ENCODE measurements at regions not wholly inside any gene's neighbourhood (a gene's known extent, or its start where the extent isn't known, plus 50 kb on each side); places are given as distances from the start of the nearest gene placed in this dataset.

DNA sequence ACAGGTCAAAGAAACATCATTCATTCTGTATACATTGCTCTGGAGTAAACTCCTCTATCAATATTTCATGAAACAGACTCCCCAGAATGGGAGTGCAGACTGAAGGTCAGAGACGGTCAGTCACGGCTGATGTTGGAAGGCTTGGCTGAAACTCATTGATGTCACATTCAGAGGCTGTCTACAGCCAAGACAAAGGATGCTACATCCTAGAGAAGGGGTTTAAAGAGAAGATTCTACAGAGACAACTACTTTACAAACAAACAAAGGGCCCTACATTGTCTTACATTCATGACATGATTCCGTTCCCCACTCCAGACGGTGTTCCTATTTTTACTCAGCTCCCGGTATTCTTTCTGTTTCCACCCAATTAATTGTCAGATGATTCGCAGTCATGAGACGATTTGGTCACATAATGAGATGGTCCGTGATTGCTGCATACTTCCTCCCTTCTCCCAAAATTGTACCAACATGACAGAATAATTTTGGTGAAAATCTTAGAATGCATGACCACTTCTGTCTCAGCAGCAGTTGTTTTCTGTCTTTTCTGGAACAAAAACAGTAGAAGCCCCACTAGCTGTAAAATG lies 73.8 kb upstream of the VAV3 start:
- TF ChIP-seq, protein P1, sequence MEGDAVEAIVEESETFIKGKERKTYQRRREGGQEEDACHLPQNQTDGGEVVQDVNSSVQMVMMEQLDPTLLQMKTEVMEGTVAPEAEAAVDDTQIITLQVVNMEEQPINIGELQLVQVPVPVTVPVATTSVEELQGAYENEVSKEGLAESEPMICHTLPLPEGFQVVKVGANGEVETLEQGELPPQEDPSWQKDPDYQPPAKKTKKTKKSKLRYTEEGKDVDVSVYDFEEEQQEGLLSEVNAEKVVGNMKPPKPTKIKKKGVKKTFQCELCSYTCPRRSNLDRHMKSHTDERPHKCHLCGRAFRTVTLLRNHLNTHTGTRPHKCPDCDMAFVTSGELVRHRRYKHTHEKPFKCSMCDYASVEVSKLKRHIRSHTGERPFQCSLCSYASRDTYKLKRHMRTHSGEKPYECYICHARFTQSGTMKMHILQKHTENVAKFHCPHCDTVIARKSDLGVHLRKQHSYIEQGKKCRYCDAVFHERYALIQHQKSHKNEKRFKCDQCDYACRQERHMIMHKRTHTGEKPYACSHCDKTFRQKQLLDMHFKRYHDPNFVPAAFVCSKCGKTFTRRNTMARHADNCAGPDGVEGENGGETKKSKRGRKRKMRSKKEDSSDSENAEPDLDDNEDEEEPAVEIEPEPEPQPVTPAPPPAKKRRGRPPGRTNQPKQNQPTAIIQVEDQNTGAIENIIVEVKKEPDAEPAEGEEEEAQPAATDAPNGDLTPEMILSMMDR (IDR thresholded peaks at IDR 0.05), result no peak
- TF ChIP-seq POLR2A (IDR thresholded peaks at IDR 0.05), result no peak
- TF ChIP-seq EP300 (IDR thresholded peaks at IDR 0.05), result no peak
- TF ChIP-seq POLR2AphosphoS5 (IDR thresholded peaks at IDR 0.05), result no peak

Data from stomach (tissue), 4 donors.